Testis (tissue), 2 donors: ENCODE measurements at regions not wholly inside any gene's neighbourhood (a gene's known extent, or its start where the extent isn't known, plus 50 kb on each side); places are given as distances from the start of the nearest gene placed in this dataset.

Source experiments
- DNase-seq: peaks from one replicate; pipeline ENCODE4 v3.0.0-alpha.2; 2019
- H3K27ac ChIP-seq, 2 donors: fragments of 200-600 bp; sonication (generic); one replicate each; pipeline ENCODE4 v1.5.1; 2019
- H3K27me3 ChIP-seq: fragments of 200-600 bp; sonication (generic); one replicate; pipeline ENCODE4 v1.5.1; 2019
- H3K36me3 ChIP-seq: fragments of 200-600 bp; sonication (generic); one replicate; pipeline ENCODE4 v1.5.1; 2017; ENCODE audit warnings: low read depth; ENCODE audit errors: missing control alignments
- H3K4me1 ChIP-seq: fragments of 200-600 bp; sonication (generic); one replicate; pipeline ENCODE4 v1.5.1; 2019
- H3K4me3 ChIP-seq, 2 donors: fragments of 200-600 bp; sonication (generic); one replicate each; pipeline ENCODE4 v1.5.1; 2017 to 2019
- H3K9me3 ChIP-seq: fragments of 200-600 bp; sonication (generic); one replicate; pipeline ENCODE4 v1.5.1; 2017
- POLR2A ChIP-seq: fragments of 450-650 bp; IDR thresholded peaks from one replicate; pipeline ENCODE4 v1.6.1; 2017; ENCODE audit warnings: antibody characterized with exemption, mild to moderate bottlenecking, moderate library complexity
- WGBS, 2 donors: methylation state at CpG; one replicate each; pipeline ENCODE4 v1.1.5; 2018; 5-methylcytosine and 5-hydroxymethylcytosine counted together
- intact Hi-C: fragments of 100-400 bp; cut with DNase I; formaldehyde crosslinking; loops from one replicate; pipeline ENCODE4 v1.15.1; 2023; ENCODE audit warnings: low total_unique reads
- TF ChIP-seq, protein P1 (sequence below), 3 experiments: fragments of 450-650 bp in 2 of 3; fragments of 200-600 bp in 1 of 3; sonication (generic) in 1 of 3; IDR thresholded peaks; one replicate each; pipeline ENCODE4 v1.5.1; 2016 to 2019; ENCODE audit warnings: antibody characterized with exemption in 3 of 3, mild to moderate bottlenecking in 2 of 3, moderate library complexity in 1 of 3

DNA sequence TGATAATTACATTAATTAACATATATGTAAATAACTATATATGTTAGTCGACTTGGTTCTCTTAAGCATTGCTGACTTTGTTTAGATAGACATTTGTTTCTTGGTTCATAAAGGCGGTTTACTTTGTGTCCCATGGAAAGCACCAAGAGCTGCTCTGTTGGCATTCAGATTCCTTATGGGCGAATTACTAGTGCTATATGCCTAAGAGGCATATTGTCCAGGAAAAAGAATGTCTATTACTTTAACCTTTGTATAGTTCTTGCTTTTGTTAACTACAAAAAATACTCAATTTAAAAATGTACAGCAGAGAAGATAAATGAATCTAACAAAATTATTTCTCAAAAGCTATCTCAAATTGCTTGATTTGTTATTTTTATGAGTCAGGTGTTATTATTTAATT is 532.8 kb downstream of the FAT4 start:
- no peak for DNase-seq
- 92 to 95% methylated on average over 3 of the region's 3 CpGs for WGBS, 2 donors
- intact Hi-C loops = no loop called here
- Histone ChIP-seq H3K27me3 (no peaks in the 10 kb centered on the region), H3K9me3 (no peaks in the 10 kb centered on the region), H3K36me3 (no peaks in the 10 kb centered on the region), H3K4me3 (no peak overlapping the region), H3K4me1 (no peaks in the 10 kb centered on the region), H3K27ac (no peak overlapping the region)
- TF ChIP-seq POLR2A = no peak
- TF ChIP-seq, protein P1, sequence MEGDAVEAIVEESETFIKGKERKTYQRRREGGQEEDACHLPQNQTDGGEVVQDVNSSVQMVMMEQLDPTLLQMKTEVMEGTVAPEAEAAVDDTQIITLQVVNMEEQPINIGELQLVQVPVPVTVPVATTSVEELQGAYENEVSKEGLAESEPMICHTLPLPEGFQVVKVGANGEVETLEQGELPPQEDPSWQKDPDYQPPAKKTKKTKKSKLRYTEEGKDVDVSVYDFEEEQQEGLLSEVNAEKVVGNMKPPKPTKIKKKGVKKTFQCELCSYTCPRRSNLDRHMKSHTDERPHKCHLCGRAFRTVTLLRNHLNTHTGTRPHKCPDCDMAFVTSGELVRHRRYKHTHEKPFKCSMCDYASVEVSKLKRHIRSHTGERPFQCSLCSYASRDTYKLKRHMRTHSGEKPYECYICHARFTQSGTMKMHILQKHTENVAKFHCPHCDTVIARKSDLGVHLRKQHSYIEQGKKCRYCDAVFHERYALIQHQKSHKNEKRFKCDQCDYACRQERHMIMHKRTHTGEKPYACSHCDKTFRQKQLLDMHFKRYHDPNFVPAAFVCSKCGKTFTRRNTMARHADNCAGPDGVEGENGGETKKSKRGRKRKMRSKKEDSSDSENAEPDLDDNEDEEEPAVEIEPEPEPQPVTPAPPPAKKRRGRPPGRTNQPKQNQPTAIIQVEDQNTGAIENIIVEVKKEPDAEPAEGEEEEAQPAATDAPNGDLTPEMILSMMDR (IDR thresholded peaks at IDR 0.05) = no peak

DNA sequence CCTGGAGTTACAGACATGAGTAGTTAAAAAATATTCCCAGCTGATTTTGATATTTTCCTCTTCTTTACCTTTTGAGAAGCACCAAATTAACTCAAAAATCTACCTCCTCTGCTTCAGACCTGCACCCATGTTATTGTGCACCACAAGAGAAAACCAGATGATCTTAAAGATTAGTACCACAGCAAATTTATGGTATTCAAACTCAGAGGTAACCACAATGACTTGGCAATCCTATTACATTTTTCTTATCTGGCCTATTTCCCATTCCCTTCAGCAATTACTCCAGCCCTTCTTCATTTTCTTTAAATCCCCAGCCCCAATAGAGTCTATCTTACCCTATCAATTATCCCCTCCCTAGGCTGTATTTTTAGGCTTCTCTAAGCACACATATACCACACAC is 535.1 kb downstream of the FAT4 start:
- Histone ChIP-seq H3K36me3 (no peaks in the 10 kb centered on the region), H3K4me3 (no peak overlapping the region), H3K4me1 (no peaks in the 10 kb centered on the region), H3K27me3 (no peaks in the 10 kb centered on the region), H3K9me3 (no peaks in the 10 kb centered on the region), H3K27ac (no peak overlapping the region)
- TF ChIP-seq POLR2A = no peak
- TF ChIP-seq, protein P1 (IDR thresholded peaks at IDR 0.05) = no peak
- intact Hi-C loops = no loop called here
- DNase-seq = no peak

DNA sequence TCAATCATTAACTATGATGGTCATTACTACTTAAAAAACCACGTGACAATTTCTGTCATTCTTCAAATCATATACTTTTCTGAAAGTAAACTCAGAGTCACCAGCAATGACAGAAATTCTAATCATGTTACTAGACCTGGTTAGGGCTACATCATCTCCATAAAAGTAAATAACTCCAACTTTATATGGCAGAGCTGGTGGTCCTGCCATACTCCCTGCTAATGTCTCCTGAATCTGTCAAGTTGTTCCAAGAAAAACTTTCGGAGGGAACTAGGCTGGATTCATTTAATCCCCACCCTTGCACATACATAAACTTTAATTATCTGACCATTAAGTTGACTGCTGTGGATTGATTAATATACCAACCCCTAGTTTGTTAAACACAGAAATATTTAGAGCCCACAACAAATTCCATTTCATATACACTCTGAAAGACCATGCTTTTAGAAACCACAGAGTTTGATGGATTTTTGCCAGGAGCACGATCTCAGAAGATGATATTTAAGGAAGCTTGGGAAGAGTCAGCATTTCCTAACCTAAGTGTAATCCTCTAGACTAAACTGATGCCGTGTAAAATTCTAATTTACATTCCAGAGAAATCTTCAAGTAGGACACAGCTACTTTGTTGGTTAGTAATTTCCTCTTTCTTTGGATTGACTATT is 577.0 kb downstream of the FAT4 start:
- WGBS, 2 donors = 76 to 84% methylated on average over 4 of the region's 4 CpGs

DNA sequence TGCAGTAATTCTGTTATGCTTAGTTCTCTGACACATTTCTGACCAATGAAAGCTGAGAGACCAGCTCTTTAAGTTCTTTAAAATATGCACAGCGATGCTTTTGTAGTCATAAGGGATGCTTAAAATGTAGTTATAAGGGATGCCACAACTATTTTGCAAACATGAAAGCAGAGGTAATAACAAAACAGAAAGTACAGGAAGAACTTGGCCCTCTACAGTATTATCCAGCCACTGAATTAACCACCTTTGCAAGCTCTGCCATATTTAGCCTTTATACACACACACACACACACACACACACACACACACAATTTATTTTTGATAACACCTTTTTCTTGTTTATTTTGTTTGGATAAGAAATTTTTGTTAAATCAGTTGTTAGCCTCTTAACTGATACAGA is 590.0 kb downstream of the FAT4 start:
- intact Hi-C loops = no loop called here
- 79 to 86% methylated on average over 1 of the region's 1 CpG for WGBS, 2 donors
- TF ChIP-seq POLR2A = no peak
- TF ChIP-seq, protein P1 (IDR thresholded peaks at IDR 0.05) = no peak
- H3K27me3 ChIP-seq = no peaks in the 10 kb centered on the region
- DNase-seq = no peak
- no peaks in the 10 kb centered on the region for H3K36me3 ChIP-seq
- no peaks in the 10 kb centered on the region for H3K4me1 ChIP-seq
- H3K27ac ChIP-seq = no peak overlapping the region
- no peaks in the 10 kb centered on the region for H3K9me3 ChIP-seq
- H3K4me3 ChIP-seq = no peak overlapping the region

More for the DNA sequence above, 577.0 kb downstream of the FAT4 start:
- Histone ChIP-seq H3K9me3 (no peaks in the 10 kb centered on the region), H3K4me3 (no peak overlapping the region), H3K27ac (no peak overlapping the region), H3K27me3 (no peaks in the 10 kb centered on the region), H3K4me1 (no peaks in the 10 kb centered on the region), H3K36me3 (no peaks in the 10 kb centered on the region)
- TF ChIP-seq, protein P1 (IDR thresholded peaks at IDR 0.05) = no peak
- no peak for TF ChIP-seq POLR2A
- intact Hi-C loops = no loop called here
- DNase-seq = no peak

DNA sequence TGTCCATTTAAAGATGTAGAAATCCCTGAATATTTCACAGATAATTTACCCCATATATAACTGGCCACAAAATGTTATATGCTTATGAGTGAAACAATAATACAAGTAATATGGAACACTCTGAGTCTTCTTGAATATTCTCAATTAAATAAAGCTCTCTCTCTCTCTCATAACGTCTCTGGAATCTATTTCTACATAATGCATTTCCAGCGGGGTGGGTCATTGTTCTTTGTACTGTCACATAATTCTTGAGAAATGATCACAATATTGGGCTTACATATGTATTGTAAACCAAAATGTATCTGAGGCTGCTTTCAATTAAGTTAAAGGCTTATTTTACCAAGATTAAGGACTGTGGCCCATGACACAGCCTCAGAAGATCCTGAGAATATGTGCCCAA is 596.3 kb downstream of the FAT4 start:
- no peak for TF ChIP-seq POLR2A
- H3K4me1 ChIP-seq = no peaks in the 10 kb centered on the region
- no peaks in the 10 kb centered on the region for H3K27me3 ChIP-seq
- no peak for DNase-seq
- no peak overlapping the region for H3K27ac ChIP-seq
- no peak overlapping the region for H3K4me3 ChIP-seq
- intact Hi-C loops = no loop called here
- H3K9me3 ChIP-seq = no peaks in the 10 kb centered on the region
- H3K36me3 ChIP-seq = no peaks in the 10 kb centered on the region
- WGBS, 2 donors = 93 to 96% methylated on average over 2 of the region's 2 CpGs
